Femur (tissue), 1 donor: ENCODE measurements at regions not wholly inside any gene's neighbourhood (a gene's known extent, or its start where the extent isn't known, plus 50 kb on each side); places are given as distances from the start of the nearest gene placed in this dataset.

Source experiments
- DNase-seq: peaks from one replicate; pipeline ENCODE4 v3.0.0-alpha.2; 2017

- DNase-seq = no peak
Measured at GRCh38 chr13:29993196-29993595, 142.8 kb upstream of the UBL3 start.

DNA sequence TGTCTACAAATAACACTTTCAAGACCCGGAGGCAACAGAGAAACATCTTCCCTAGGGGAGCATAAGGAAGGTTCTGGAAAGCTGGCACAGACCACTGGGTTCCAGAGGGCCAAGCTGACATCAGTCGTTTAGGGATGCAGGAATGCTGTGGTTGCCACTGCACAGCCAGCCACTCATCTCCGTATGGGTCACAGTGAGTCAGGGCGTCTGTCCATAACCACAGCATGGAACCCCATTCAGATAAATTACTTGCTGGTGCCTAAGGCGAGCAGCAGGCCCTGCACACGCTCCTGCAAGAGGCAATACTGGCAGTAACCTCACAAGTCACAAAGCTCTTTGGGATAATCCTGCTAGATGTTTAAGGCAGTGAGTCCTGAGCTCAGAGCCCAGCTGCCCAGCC, 140.9 kb upstream of the UBL3 start:
- peak; percentile 28 for DNase-seq

- DNase-seq = no peak
Measured at GRCh38 chr13:29987340-29987739, 136.9 kb upstream of the UBL3 start.

DNA sequence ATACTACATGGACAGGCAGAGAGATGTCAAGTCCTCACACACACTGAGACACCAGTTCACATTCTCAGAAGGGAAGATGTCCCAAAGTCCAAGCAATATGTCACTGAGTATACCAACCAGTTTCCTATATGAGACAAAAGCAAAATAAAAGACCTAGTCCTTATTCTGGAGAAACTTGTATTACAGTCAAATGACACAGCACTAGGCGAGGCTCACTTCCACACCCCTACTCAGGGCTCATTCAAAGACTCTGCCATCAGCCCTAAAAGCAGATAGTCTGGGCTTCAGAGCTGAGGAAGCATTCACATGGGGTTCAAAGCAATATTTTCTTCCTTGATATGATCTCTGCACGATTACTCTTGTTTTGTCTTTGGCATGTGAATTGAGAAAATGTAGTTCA, 129.9 kb upstream of the UBL3 start:
- DNase-seq = no peak

GRCh38 chr13:29978211-29978610, 127.8 kb upstream of the UBL3 start:
- no peak for DNase-seq

DNA sequence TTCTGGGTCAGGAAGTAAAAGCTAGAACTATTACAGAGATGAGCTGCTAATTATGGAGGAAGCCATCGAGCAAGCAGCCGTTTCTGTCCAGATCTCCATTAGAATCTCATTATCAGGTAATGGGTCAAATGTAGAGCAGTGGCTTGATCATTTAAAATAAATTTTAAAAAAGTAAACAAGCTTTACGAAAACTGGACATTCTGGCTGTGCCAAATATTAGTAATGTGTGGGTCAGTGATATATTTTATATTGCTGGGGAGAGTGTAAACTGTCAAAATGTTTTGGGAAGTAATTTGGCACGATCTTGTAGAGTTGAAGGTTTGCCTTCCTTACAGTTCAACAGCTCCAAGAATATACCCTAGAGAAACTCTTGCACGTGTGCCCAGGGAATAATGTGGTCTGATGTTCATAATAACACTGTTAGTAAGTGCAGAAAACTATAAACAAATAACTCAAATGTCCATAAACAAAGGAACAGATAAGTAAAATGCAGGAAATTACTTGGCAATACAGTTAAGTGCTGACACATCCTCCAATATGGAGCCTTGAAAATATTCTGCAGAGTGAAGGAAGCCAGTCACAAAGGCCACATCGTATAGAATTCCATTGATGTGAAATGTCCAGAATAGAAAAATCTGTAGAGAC, 127.2 kb upstream of the UBL3 start:
- no peak for DNase-seq

GRCh38 chr13:29976535-29976934, 126.1 kb upstream of the UBL3 start:
- DNase-seq = no peak

GRCh38 chr13:29975283-29975682, 124.9 kb upstream of the UBL3 start:
- no peak for DNase-seq

GRCh38 chr13:29969286-29969685, 118.9 kb upstream of the UBL3 start:
- no peak for DNase-seq

DNA sequence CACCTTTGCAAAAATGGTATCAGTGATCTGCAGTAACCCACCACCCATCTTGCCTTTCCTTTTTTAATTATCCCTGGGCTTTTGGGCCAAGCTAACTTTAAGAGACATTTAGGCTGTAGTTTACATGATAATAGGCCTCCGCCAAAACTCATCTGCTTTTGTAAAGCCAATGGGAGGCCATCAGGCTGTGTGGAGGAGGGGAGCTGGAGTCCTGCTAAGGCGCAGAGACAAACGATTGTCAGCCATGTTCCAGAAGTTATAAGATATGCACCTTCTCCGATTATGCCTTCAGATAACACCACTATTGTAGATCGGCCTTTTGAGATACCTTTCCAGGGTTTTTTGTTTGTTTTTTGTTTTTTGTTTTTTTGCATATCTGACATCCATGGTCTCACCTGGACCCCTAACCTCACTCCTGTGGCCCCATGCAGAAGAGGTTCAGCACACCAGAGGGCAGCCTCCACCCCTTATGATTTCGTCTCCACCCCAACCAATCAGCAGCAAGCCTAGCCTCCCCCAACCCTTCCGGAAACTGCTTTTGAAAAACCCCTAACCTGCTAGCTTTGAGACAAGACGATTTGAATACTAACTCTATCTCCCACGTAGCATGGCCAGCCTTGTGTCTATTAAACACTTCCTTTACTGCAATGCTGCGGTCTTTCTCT, 113.9 kb upstream of the UBL3 start:
- no peak for DNase-seq

GRCh38 chr13:29963089-29963488, 112.7 kb upstream of the UBL3 start:
- no peak for DNase-seq

GRCh38 chr13:29961036-29961670, 110.7 kb upstream of the UBL3 start:
- DNase-seq = no peak

DNA sequence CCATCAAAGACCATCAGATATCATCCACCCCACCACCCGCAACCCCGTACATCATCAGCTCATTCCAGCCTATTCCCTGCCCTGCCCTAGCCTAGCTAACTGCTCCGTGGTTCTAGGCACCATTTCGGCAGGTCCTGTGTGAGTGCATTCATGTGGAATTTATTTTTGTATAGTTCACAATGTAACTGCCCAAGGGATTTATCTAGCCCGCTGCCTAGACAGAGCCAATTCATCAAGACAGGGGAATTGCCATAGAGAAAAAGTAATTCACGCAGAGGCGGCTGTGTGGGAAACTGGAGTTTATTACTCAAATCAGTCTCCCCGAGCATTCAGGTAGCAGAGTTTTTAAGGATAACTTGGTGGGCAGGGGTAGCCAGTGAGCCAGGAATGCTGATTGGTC, 109.2 kb upstream of the UBL3 start:
- DNase-seq = no peak

GRCh38 chr13:29959086-29959485, 108.7 kb upstream of the UBL3 start:
- no peak for DNase-seq

GRCh38 chr13:29958476-29958875, 108.1 kb upstream of the UBL3 start:
- no peak for DNase-seq

DNA sequence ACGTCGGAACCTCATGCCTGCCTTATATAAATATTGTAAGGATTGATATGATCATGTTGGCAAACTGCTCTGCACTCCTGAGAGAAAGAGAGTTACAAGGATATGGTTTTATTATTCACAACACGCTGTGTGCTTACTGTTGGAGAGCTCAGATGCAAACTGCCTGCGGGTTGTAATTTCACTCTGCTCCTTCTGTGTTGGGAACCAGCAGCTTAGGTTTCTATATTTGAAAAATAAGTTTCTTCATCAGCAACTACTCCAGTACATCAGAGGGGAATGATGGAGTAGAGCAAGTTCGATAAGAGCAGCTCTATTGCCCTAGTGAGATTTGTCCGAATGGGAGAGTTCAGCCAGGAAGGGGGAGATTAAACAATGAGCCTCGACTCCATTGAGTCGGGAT, 106.9 kb upstream of the UBL3 start:
- DNase-seq = no peak

GRCh38 chr13:29956853-29957252, 106.4 kb upstream of the UBL3 start:
- no peak for DNase-seq

DNA sequence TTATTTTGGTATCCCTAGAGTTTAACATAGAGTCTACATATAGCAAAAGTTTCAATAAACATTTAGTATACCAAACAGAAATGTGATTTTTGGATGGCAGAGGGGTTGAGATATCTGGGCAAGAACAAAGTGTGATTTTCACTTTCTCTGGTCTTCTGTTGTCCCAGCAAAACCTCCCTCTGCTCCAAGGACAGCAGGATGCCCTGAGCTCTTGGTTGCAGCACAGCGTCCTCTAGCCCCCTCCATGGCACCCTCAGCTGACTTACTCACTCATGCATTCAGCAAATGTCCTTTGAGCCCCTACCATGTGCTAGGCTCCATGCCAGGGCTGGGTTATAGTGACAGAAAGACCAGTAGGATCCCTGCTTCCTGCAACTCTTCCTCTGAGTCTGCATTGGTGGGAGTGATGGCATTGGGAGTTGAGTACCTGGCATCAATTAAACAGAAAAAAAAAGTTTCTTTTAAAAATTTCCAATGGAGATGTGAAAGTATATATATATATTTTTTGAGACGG, 104.8 kb upstream of the UBL3 start:
- DNase-seq = no peak

DNA sequence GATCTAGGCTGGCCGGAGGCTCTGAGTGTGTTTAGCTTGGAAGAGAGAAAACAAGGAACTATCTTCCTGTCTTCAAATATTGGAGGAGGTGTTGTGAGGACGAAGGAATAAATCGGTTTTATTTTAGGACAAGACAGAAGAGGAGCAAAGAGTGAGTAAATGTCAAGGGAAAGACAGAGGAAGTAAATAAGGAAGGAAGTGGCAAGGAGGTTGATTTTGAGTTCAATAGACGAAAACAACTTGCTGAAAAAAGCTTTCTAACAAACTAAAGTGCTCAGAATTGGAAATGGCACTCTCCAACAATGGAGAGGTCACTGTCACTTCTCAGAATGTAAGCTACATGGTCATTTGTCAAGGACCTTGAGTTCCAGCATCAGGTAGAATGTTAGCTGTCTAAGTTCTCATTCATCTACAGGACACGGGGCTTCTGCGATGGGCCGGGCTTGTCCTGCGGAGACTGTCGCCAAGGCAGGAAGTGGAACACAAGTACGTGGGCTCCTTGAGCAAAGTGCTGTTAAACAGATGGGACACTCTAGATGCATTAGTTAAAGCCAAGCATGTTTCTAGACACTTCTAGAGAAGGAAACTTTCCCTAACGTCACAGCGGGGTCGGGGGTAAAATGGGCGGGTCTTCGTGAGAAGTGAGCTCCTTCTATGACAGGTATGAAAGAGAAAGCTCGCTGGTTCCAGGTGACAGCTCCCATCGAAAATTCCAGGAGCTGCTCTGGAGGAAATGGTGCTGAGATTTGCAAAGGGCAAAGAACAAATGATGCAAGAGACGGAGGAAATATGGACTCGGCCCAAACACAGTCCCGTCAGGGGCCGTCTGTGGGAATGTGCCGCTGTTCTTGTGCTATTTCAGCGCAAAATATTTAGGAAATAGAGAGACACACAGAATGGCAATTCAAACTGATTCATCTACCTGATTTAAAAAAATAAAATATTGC, 103.9 kb upstream of the UBL3 start:
- no peak for DNase-seq

DNA sequence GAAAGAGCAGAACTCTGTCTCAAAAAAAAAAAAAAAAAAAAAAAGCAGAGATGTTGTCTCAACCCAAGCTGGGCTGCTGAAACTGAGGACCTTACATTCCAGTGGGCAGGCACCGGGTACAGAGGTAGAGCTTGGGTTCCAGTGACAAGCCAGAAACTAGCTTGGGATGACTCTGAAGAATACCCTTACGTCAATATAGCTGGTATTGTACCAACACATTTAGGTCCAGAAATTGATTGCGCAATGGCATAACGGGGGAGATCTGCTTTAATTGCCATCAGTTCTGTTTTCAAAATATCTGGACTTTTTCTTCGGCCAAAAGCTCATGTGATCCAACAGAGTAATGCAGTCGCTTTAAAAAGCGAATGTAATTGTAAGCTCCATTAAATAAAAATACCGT, 103.1 kb upstream of the UBL3 start:
- no peak for DNase-seq

GRCh38 chr13:29952245-29952644, 101.8 kb upstream of the UBL3 start:
- no peak for DNase-seq

GRCh38 chr13:29948791-29949190, 98.4 kb upstream of the UBL3 start:
- DNase-seq = no peak

DNA sequence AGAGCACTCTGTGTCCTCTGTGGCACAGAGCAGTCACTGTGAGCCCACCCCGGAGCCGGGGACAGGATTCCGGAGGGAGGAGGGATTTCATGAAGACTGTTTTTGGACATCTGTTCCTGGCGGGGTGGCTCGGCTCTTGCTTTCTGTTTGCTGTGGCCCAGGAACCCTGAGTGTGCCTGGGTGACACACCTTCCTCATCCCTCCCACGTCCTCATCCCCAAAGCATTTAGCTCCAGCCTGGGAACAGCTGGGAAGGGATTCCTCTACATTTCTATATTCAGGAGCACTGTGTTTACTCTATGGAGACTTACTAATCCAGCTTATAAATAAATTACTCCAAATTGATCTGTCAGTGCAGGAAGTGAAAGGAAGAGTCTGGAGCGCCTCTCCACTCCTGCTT, 97.8 kb upstream of the UBL3 start:
- DNase-seq = no peak
